Epithelial cell of proximal tubule (primary cell): ENCODE measurements at regions not wholly inside any gene's neighbourhood (a gene's known extent, or its start where the extent isn't known, plus 50 kb on each side); places are given as distances from the start of the nearest gene placed in this dataset.

Experiments
- DNase-seq: peaks from one replicate; pipeline ENCODE4 v3.0.0-alpha.2; 2011; ENCODE audit warnings: low read depth
- H3K4me3 ChIP-seq: 2 replicates; pipeline ENCODE4 v1.5.1; 2011; ENCODE audit warnings: low read depth, mild to moderate bottlenecking, low read length
- TF ChIP-seq, protein P1 (sequence below): conservative IDR thresholded peaks from 2 replicates; pipeline ENCODE4 v1.5.1; 2012; ENCODE audit warnings: low read depth, mild to moderate bottlenecking, low read length

DNA sequence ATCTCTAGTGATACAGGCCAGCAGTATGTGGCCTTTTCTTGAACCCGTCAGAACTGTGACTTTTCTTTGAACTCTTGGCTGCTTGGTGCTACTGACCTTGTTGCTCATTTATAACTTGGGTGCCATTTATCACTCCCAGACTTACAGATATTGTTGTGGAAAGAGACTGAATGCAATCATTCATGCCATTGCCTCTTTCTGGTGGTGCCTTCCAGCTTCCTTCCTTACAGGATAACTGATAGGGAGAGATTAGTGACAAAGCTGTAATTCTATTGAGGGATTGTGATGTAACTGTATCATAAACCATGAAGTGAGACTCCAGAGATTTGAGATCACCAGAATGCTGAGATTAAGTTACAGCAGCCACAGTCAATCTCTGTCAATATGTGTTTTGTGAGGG, 256.5 kb downstream of the USP25 start:
- no peak overlapping the region for H3K4me3 ChIP-seq
- DNase-seq, result no peak
- TF ChIP-seq, protein P1, sequence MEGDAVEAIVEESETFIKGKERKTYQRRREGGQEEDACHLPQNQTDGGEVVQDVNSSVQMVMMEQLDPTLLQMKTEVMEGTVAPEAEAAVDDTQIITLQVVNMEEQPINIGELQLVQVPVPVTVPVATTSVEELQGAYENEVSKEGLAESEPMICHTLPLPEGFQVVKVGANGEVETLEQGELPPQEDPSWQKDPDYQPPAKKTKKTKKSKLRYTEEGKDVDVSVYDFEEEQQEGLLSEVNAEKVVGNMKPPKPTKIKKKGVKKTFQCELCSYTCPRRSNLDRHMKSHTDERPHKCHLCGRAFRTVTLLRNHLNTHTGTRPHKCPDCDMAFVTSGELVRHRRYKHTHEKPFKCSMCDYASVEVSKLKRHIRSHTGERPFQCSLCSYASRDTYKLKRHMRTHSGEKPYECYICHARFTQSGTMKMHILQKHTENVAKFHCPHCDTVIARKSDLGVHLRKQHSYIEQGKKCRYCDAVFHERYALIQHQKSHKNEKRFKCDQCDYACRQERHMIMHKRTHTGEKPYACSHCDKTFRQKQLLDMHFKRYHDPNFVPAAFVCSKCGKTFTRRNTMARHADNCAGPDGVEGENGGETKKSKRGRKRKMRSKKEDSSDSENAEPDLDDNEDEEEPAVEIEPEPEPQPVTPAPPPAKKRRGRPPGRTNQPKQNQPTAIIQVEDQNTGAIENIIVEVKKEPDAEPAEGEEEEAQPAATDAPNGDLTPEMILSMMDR, result no peak

DNA sequence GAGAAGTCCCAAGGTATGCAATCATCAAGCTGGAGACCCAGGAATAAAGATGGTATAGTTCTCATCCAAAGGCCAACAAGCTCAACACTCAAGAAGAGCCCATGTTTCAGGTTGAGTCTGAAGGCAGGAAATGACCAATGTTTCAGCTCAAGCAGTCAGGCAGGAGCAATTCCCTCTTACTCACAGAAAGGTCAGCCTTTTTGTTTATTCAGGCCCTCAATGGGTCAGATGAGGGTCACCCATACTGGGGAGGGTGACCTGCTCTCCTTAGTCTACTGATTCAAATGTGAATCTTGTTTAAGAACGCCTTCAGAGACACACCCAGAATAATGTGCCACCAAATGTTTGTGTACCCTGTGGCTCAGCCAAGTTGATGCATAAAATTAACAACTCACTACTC, 262.4 kb downstream of the USP25 start:
- H3K4me3 ChIP-seq, result no peak overlapping the region
- no peak for DNase-seq
- TF ChIP-seq, protein P1, result no peak

DNA sequence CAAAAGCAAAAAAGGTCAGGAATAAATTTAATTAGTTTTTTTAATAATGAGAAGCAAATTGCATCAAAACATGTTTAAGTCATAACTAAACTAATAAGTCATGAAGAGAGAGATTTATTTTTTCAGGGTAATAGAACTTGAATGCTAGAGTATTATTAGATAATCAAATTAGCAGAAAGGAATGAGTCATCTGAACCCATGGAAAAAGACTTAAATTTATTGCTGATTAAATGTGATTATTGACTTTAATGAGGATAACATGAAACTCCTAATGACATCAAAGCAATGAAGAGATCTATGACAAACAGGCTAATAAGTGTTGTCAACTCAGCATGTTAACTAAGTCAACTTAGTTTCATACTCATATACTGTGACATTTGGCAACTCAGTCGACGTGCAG, 264.2 kb downstream of the USP25 start:
- DNase-seq, result no peak
- TF ChIP-seq, protein P1, result no peak
- no peak overlapping the region for H3K4me3 ChIP-seq

DNA sequence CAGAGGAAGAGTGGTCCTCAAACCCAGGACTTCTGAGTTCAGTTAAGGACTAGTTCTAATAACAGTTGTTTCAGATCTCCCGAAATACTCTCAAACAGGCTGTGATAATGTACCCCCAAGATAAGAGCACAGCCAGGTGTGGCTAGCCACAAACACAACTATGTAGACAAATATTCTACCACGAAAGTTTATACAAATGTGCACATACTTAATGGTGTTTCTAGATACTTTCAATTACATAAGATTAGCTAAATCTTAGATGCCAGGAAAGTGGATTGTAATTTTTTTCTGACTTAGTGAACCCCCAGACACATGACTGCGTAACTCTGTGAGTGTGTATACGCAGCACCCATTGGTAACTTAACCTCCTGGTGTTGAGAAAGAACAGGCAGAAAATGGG, 270.0 kb downstream of the USP25 start:
- no peak for DNase-seq
- TF ChIP-seq, protein P1, result no peak
- no peak overlapping the region for H3K4me3 ChIP-seq

- DNase-seq, result no peak
- no peak overlapping the region for H3K4me3 ChIP-seq
- TF ChIP-seq, protein P1, result peak; percentile 56
Observed at GRCh38 chr21:16002874-16003466, 273.2 kb downstream of the USP25 start.

- H3K4me3 ChIP-seq, result no peak overlapping the region
- no peak for DNase-seq
- TF ChIP-seq, protein P1, result no peak
Observed at GRCh38 chr21:16004086-16004485, 274.3 kb downstream of the USP25 start.

DNA sequence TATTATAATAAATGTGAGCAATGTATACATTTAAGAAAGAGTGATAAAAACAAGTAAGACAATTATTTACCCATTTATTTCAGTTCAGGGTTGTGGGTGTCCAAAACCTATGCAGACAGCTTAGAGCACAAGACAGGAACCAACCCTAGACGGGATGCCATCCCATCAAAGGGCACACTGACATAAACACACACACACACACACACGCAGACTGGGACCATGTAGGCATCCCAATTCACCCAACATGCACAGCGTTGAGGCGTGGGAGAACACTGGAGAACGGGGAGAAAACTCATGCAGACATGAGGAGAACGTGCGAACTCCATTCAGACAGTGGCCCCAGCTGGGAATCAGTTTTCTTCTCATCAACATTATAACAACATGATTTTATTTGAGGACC, 274.7 kb downstream of the USP25 start:
- H3K4me3 ChIP-seq, result no peak overlapping the region
- TF ChIP-seq, protein P1, result no peak
- no peak for DNase-seq
